ENCODE measurements at regions not wholly inside any gene's neighbourhood (a gene's known extent, or its start where the extent isn't known, plus 50 kb on each side); places are given as distances from the start of the nearest gene placed in this dataset.
"Not testable (repeated sequence)": the region's sequence is repeated elsewhere in the genome, so short reads cannot be mapped to it uniquely, and the experiment has no call there.

- no peak for DNase-seq
These were observed 531.0 kb upstream of the ZFP42 start for GRCh38 chr4:187464573-187464972.

GRCh38 chr4:187467224-187467623 is 528.3 kb upstream of the ZFP42 start:
- no peak for DNase-seq

- DNase-seq, result no peak
These were observed 525.9 kb upstream of the ZFP42 start for GRCh38 chr4:187469627-187470026.

GRCh38 chr4:187470061-187470460 is 525.5 kb upstream of the ZFP42 start:
- no peak for DNase-seq

- DNase-seq, result no peak
These were observed 521.3 kb upstream of the ZFP42 start for GRCh38 chr4:187474238-187474637.

GRCh38 chr4:187475901-187476300 is 519.7 kb upstream of the ZFP42 start:
- DNase-seq, result no peak

GRCh38 chr4:187477224-187477623 is 518.3 kb upstream of the ZFP42 start:
- no peak for DNase-seq

GRCh38 chr4:187478292-187479140 is 517.1 kb upstream of the ZFP42 start:
- no peak for DNase-seq

GRCh38 chr4:187479511-187479910 is 516.1 kb upstream of the ZFP42 start:
- DNase-seq, result no peak

GRCh38 chr4:187480146-187481145 is 515.1 kb upstream of the ZFP42 start:
- no peak for DNase-seq

GRCh38 chr4:187484186-187484585 is 511.4 kb upstream of the ZFP42 start:
- no peak for DNase-seq

GRCh38 chr4:187485676-187486075 is 509.9 kb upstream of the ZFP42 start:
- no peak for DNase-seq

- DNase-seq, result no peak
These were observed 504.3 kb upstream of the ZFP42 start for GRCh38 chr4:187491286-187491685.

- DNase-seq, result no peak
These were observed 503.6 kb upstream of the ZFP42 start for GRCh38 chr4:187491959-187492358.

GRCh38 chr4:187493661-187494060 is 501.9 kb upstream of the ZFP42 start:
- DNase-seq, result no peak

GRCh38 chr4:187499956-187500355 is 495.6 kb upstream of the ZFP42 start:
- DNase-seq, result no peak

GRCh38 chr4:187500796-187501195 is 494.8 kb upstream of the ZFP42 start:
- DNase-seq, result no peak

GRCh38 chr4:187501731-187502130 is 493.8 kb upstream of the ZFP42 start:
- no peak for DNase-seq

GRCh38 chr4:187504974-187505797 is 490.4 kb upstream of the ZFP42 start:
- DNase-seq, result no peak

- not testable (repeated sequence) for DNase-seq
These were observed 489.8 kb upstream of the ZFP42 start for GRCh38 chr4:187505798-187506141.

GRCh38 chr4:187516224-187516623 is 479.3 kb upstream of the ZFP42 start:
- no peak for DNase-seq

GRCh38 chr4:187541666-187542065 is 453.9 kb upstream of the ZFP42 start:
- no peak for DNase-seq
